ENCODE measurements at regions not wholly inside any gene's neighbourhood (a gene's known extent, or its start where the extent isn't known, plus 50 kb on each side); places are given as distances from the start of the nearest gene placed in this dataset.

DNA sequence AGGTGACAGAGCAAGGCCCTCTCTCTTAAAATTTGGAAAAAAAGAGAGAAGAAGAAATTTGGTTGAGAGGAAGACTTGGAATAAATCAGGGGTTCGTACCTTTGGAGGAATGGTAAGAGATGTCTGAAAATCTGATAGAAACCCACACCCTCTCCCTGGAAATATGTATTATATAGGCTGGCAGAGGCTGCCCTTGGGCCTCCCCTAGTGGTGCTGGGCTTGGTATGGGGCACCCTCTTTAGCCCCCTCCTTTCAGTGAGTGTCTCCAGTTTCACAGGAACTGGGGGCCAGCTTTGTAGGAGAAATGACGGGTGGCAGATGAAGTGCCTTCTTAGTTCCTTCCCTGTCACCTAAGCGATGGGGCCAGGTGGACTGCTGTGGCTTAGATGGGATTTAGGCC lies 82.9 kb upstream of the SLC2A1 start:
- intact Hi-C loops (cut with DNase I), result no loop called here
- TF ChIP-seq, protein P1, sequence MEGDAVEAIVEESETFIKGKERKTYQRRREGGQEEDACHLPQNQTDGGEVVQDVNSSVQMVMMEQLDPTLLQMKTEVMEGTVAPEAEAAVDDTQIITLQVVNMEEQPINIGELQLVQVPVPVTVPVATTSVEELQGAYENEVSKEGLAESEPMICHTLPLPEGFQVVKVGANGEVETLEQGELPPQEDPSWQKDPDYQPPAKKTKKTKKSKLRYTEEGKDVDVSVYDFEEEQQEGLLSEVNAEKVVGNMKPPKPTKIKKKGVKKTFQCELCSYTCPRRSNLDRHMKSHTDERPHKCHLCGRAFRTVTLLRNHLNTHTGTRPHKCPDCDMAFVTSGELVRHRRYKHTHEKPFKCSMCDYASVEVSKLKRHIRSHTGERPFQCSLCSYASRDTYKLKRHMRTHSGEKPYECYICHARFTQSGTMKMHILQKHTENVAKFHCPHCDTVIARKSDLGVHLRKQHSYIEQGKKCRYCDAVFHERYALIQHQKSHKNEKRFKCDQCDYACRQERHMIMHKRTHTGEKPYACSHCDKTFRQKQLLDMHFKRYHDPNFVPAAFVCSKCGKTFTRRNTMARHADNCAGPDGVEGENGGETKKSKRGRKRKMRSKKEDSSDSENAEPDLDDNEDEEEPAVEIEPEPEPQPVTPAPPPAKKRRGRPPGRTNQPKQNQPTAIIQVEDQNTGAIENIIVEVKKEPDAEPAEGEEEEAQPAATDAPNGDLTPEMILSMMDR (IDR thresholded peaks at IDR 0.05), result no peak
- TF ChIP-seq POLR2AphosphoS5 (IDR thresholded peaks at IDR 0.05; ENCODE audit: insufficient read depth in 1 of 2, low read depth in 1 of 2), result no peak
- no peak for TF ChIP-seq POLR2A (IDR thresholded peaks at IDR 0.05)
- no peak for DNase-seq (ENCODE audit: extremely low spot score in 2 of 2)
- H3K9me3 ChIP-seq, result no peaks in the 10 kb centered on the region
- H3K27ac ChIP-seq, result no peak overlapping the region
- no peaks in the 10 kb centered on the region for H3K27me3 ChIP-seq
- no peak overlapping the region for H3K4me3 ChIP-seq
- no peaks in the 10 kb centered on the region for H3K4me1 ChIP-seq
- H3K36me3 ChIP-seq, result no peaks in the 10 kb centered on the region

DNA sequence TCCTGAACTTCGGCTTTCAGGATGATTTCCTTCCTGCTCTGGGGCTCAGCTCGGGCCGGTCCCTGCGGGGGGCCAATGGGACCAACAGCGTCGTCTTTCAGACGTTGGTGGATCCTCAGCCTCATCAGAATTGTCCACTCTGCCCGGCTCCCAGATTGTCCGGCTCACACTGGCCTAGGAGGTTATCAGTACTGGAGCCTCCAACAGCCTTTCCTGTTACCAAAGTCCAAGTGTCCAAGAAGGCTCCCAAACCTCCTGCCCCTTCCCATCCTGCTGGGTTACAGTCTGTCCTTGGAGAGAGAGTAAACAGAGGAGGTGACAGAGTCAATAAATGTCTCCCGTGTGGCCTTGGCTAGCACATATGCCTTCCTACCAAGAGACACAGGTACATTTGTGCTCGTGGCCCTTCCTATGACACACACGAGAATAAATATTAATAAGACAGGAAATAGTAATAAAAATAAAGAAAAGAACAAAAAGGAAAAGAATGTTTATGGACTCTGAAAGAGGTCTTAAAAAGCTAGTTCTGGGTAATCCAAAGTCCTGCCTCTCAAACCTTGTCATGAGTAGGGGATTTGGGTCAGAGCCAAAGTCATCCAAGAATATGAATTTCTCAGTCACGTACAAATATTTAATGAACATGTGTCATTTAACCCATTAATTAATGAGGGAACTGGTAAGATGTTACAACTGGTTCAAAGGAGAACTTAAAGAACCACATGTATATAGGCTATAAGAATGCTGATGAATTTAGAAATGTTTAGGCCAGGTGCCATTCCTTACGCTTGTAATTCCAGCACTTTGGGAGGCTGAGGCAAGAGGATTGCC lies 80.8 kb upstream of the SLC2A1 start:
- no peak for DNase-seq (ENCODE audit: extremely low spot score in 2 of 2)

DNA sequence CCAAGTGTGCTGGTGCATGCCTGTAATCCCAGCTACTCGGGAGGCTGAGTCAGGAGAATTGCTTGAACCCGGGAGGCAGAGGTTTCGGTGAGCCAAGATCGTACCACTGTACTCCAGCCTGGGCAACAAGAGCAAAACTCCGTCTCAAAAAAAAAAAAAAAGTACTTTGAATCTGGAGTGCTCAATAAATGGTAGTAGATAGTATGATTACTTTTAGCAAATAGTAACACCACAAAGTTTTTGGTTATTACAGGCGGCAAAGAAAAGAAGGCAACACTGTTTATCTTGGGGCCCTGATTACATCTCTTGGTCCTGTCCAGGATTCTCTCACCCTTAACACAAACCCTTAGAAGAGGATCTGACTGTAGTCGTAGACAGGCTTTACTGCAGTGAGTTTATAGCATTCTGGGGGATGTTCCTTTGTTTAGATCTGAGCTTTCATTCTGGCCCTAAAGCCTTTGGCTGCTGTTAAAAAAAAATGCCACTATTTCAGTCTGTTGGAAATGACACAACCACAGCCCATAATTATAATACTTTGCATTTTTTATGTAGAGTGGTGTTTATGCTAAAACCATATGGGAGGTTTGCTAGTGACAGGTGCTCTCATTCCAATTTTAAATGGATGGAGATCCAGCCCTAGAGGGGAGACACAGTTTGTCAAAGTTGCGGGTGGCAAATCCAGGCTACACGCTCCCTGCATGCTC lies 79.7 kb upstream of the SLC2A1 start:
- peaks cover 11% of the 10 kb centered on the region for H3K4me1 ChIP-seq
- no peaks in the 10 kb centered on the region for H3K9me3 ChIP-seq
- no peak for DNase-seq (ENCODE audit: extremely low spot score in 2 of 2)
- H3K36me3 ChIP-seq, result no peaks in the 10 kb centered on the region
- TF ChIP-seq POLR2AphosphoS5 (IDR thresholded peaks at IDR 0.05; ENCODE audit: insufficient read depth in 1 of 2, low read depth in 1 of 2) (no peak), POLR2A (IDR thresholded peaks at IDR 0.05) (no peak)
- TF ChIP-seq, protein P1 (IDR thresholded peaks at IDR 0.05), result no peak
- H3K27me3 ChIP-seq, result no peaks in the 10 kb centered on the region
- intact Hi-C loops (cut with DNase I), result no loop called here
- H3K4me3 ChIP-seq, result no peak overlapping the region
- no peak overlapping the region for H3K27ac ChIP-seq

More for the DNA sequence above, 80.8 kb upstream of the SLC2A1 start:
- intact Hi-C loops (cut with DNase I), result no loop called here
- Histone ChIP-seq H3K4me3 (no peak overlapping the region), H3K4me1 (peaks cover 11% of the 10 kb centered on the region), H3K27ac (no peak overlapping the region), H3K9me3 (no peaks in the 10 kb centered on the region), H3K36me3 (no peaks in the 10 kb centered on the region), H3K27me3 (no peaks in the 10 kb centered on the region)
- TF ChIP-seq, protein P1 (IDR thresholded peaks at IDR 0.05), result no peak
- TF ChIP-seq POLR2A (IDR thresholded peaks at IDR 0.05) (no peak), POLR2AphosphoS5 (IDR thresholded peaks at IDR 0.05; ENCODE audit: insufficient read depth in 1 of 2, low read depth in 1 of 2) (no peak)

DNA sequence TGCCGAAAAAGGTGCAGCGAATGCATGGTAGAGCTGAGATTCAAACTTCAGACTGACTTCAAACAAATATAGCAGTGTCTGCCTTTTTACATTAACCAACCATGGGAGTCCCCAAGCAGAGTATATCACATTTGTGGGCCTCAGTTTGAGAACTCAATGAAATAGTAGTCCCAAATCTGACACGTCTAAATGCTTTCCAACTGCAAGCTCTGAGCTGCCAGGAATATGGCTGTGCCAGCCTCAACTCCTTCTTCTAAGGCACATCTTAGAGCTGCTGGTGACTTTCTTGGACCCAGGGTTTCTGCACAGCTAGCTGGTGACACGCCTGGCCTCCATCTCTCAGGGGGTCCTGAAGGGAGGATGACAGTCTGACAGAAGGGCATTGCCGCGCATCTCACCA lies 78.8 kb upstream of the SLC2A1 start:
- Histone ChIP-seq H3K9me3 (no peaks in the 10 kb centered on the region), H3K27me3 (no peaks in the 10 kb centered on the region), H3K27ac (no peak overlapping the region), H3K4me3 (no peak overlapping the region), H3K4me1 (peaks cover 11% of the 10 kb centered on the region), H3K36me3 (no peaks in the 10 kb centered on the region)
- no peak for DNase-seq (ENCODE audit: extremely low spot score in 2 of 2)
- no peak for TF ChIP-seq POLR2AphosphoS5 (IDR thresholded peaks at IDR 0.05; ENCODE audit: insufficient read depth in 1 of 2, low read depth in 1 of 2)
- TF ChIP-seq POLR2A (IDR thresholded peaks at IDR 0.05), result no peak
- TF ChIP-seq, protein P1 (IDR thresholded peaks at IDR 0.05), result no peak
- intact Hi-C loops (cut with DNase I), result no loop called here

DNA sequence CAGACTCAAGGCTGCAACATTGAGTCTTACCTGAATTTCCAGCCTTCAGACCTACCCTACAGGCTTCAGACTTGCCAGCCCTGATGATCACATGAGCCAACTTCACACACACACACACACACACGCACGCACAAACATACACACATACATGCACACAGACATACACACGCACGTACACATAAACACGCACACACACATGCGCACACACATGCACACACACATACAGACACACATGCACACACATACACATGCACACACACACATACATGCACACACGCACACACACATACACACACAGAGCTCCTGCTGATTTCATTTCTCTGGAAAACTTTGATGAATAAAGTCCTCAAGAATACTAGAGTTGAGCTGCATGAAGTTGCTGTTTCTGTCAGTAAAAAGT lies 78.3 kb upstream of the SLC2A1 start:
- H3K4me3 ChIP-seq, result no peak overlapping the region
- no peaks in the 10 kb centered on the region for H3K36me3 ChIP-seq
- intact Hi-C loops (cut with DNase I), result no loop called here
- no peak for TF ChIP-seq POLR2A (IDR thresholded peaks at IDR 0.05)
- no peak for TF ChIP-seq POLR2AphosphoS5 (IDR thresholded peaks at IDR 0.05; ENCODE audit: insufficient read depth in 1 of 2, low read depth in 1 of 2)
- TF ChIP-seq, protein P1 (IDR thresholded peaks at IDR 0.05), result no peak
- H3K9me3 ChIP-seq, result no peaks in the 10 kb centered on the region
- no peak for DNase-seq (ENCODE audit: extremely low spot score in 2 of 2)
- peaks cover 11% of the 10 kb centered on the region for H3K4me1 ChIP-seq
- H3K27me3 ChIP-seq, result no peaks in the 10 kb centered on the region
- H3K27ac ChIP-seq, result no peak overlapping the region

Measured in vagina (tissue), 2 donors.